GM21576 (cell line): ENCODE measurements at regions not wholly inside any gene's neighbourhood (a gene's known extent, or its start where the extent isn't known, plus 50 kb on each side); places are given as distances from the start of the nearest gene placed in this dataset.

Experiments used
- ATAC-seq: cut with Tn5 transposase; IDR thresholded peaks from one replicate; pipeline ENCODE4 v1.9.1; 2021; ENCODE audit warnings: mild to moderate bottlenecking, moderate library complexity; ENCODE audit not compliant: unreplicated experiment

GRCh38 chr5:124341066-124341858, 405.2 kb downstream of the ZNF608 start:
- no peak for ATAC-seq

DNA sequence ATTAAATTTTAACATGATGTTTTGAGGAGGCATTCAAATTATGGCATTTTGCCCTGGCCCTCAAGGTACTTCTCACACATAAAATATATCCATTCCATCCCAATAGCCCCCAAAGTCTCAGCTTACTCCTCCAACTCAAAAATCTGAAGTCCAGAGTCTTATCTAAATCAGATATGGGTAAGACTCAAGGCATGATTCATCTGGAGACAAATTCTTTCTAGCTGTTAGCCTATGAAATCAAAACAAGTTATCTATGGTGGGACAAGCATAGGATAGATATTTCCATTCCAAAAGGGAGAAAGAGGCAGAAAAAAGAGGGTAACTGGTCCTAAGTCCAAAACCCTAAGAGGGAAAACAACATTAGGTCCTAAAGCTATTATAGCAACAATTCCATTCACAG, 408.4 kb downstream of the ZNF608 start:
- ATAC-seq = no peak

- no peak for ATAC-seq
These were observed 413.0 kb downstream of the ZNF608 start for GRCh38 chr5:124333298-124333979.

DNA sequence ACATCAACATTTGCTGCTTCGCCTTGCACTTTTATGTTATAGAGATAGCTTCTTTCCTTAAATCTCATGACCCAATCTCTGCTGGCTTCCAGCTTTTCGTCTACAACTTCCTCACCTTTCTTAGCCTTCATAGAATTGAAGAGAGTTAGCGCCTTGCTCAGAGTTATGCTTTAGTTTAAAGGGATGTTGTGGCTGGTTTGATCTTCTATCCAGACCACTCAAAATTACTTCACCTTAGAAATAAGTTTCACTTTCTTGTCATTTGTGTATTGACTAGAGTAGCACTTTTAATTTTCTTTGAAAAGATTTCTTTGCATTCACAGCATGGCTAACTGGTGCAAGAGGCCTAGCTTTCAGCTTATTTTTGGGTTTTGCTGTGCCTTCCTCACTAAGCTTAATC, 414.2 kb downstream of the ZNF608 start:
- no peak for ATAC-seq

DNA sequence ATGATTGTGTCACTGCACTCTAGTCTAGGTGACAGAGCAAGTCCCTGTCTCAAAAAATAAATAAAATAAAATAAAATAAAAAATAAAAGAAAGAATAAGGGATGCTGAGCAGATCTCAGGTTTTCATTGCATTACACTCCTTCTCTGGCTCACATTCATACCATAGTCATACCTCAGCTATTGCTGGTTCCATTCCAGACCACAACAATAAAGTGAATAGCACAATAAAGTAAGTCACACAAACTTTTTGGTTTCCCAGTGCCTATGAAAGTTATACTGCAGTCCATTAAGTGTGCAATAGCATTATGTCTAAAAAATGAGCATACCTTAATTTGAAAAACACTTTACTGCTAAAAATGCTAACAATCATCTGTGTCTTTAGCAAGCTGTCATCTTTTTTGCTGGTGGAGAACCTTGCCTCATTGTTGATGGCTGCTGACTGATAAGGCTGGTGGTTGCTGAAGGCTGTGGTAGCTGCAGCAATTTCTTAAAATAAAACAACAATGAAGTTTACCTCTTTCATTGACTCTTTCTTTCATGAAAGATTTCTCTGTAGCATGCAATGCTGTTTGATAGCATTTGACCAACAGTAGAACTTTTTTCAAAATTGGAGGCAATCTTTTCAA, 415.7 kb downstream of the ZNF608 start:
- no peak for ATAC-seq

- ATAC-seq = no peak
These were observed 418.2 kb downstream of the ZNF608 start for GRCh38 chr5:124328201-124328600.

GRCh38 chr5:124318661-124319060, 427.8 kb downstream of the ZNF608 start:
- no peak for ATAC-seq

- ATAC-seq = no peak
These were observed 429.0 kb downstream of the ZNF608 start for GRCh38 chr5:124317451-124317850.

DNA sequence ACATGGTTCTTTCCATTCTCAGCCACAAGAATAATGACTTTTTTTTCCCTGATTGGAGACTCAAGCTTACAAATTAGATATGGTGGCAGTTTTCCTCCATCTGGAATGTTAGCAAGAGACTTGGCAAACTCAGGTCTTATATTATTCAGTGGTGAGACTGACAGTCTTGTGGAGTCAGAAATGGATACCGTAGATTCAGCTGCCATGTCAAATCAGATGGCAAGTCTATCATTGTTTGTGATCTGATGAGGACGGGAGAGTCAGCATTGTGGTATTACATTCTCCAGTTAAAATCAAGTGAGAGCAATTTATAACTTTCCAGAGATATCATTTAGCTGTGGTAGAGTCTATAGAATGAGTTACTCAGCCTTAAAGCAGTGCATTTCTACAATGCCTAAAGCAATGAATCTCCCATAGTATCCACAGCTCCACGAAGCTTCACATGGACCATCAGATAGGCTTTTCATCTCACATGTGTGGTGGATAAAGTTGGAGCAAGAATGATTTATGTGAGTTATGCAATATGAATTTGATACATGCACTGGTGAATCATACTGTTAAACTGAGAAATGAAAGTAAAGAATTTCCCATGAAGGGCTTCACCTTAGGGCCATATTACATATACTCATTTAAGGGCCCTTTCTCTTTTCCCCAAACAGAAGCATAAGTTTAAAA, 430.6 kb downstream of the ZNF608 start:
- ATAC-seq = no peak

- ATAC-seq = no peak
These were observed 436.0 kb downstream of the ZNF608 start for GRCh38 chr5:124310453-124310852.

- ATAC-seq = no peak
These were observed 437.0 kb downstream of the ZNF608 start for GRCh38 chr5:124309241-124309980.

DNA sequence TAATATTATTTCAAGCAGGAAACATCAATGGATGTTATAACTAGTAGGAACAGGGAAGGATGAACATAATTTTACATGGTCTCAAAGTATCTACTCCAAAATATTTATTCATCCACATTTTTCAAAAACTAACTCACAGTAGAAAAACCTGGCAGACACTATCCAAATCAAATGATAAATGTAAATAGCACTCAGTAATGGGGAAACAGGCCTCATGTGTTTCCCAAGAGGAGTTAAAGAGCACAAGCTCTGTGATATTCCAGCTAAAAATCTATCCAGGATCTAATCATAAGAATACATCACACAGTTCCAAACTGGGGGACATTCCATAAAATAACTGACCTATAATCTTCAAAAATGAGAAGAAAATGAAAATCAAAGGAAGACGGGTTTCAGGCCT, 443.1 kb downstream of the ZNF608 start:
- no peak for ATAC-seq

GRCh38 chr5:124302533-124302932, 443.9 kb downstream of the ZNF608 start:
- ATAC-seq = no peak

- ATAC-seq = no peak
These were observed 444.6 kb downstream of the ZNF608 start for GRCh38 chr5:124301850-124302249.

- no peak for ATAC-seq
These were observed 445.4 kb downstream of the ZNF608 start for GRCh38 chr5:124300815-124301621.

GRCh38 chr5:124297826-124298225, 448.6 kb downstream of the ZNF608 start:
- no peak for ATAC-seq

GRCh38 chr5:124292322-124292855, 454.1 kb downstream of the ZNF608 start:
- no peak for ATAC-seq

DNA sequence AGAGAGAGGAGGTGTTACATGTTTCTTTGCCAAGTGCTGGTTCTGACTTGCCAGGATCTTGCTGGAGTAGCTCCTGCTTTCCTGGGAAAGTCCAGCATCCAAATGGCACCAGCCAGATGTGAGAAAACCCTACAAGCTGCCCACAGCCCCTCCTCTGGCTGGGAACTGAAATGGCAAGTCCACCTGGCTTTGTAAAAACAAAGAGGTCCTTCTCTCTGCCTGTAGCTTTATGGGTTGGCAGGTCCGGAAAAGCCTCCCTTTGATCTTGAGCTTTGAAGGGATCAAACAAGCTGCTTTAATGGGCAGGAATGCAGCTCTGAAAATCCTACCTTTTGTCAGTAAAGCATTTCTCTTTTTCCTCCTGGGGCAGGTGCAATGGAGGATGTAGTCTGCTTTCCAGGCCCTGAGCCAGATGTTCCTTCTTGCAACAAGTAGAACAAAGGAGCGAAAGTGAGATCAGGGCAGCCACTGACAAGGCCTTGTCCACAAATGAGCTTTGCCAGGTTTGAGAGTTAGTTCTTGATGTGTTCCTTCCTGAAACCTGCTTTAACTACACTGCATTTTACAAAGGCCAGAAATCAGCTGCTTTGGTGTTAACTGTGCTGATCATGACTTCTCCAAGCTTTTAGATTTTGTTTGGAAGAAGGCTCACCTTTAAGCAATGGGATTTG, 456.7 kb downstream of the ZNF608 start:
- ATAC-seq = no peak

- no peak for ATAC-seq
These were observed 457.3 kb downstream of the ZNF608 start for GRCh38 chr5:124289130-124289529.
